Mucosa of descending colon (tissue), 3 donors: ENCODE measurements at regions not wholly inside any gene's neighbourhood (a gene's known extent, or its start where the extent isn't known, plus 50 kb on each side); places are given as distances from the start of the nearest gene placed in this dataset.

ENCODE experiments used
- ATAC-seq: fragments of 200-7000 bp; cut with Tn5 transposase; one replicate; pipeline ENCODE4 v1.9.1; 2020; ENCODE audit warnings: mild to moderate bottlenecking, moderate library complexity
- DNase-seq, 3 donors: peaks; one replicate each; pipeline ENCODE4 v3.0.0-alpha.2; 2020
- H3K36me3 ChIP-seq: fragments of 200-600 bp; one replicate; pipeline ENCODE4 v1.8.0; 2021; ENCODE audit warnings: low read depth, mild to moderate bottlenecking
- H3K4me1 ChIP-seq: fragments of 200-600 bp; one replicate; pipeline ENCODE4 v1.8.0; 2021; ENCODE audit warnings: low read depth, mild to moderate bottlenecking
- H3K4me3 ChIP-seq: fragments of 200-600 bp; one replicate; pipeline ENCODE4 v1.8.0; 2021; ENCODE audit warnings: mild to moderate bottlenecking
- H3K9me3 ChIP-seq: fragments of 200-600 bp; one replicate; pipeline ENCODE4 v1.8.0; 2021; ENCODE audit warnings: mild to moderate bottlenecking
- intact Hi-C, 2 donors: fragments of 100-400 bp; cut with DNase I in 1 of 2; cut with micrococcal nuclease in 1 of 2; formaldehyde crosslinking; loops; one replicate each; pipeline versions ENCODE4 v1.11.0 to v1.11.1; 2022; cut with DNase I, micrococcal nuclease
- TF ChIP-seq, protein P1 (sequence below): fragments of 200-600 bp; IDR thresholded peaks from one replicate; pipeline ENCODE4 v1.8.0; 2022; ENCODE audit warnings: antibody characterized with exemption, mild to moderate bottlenecking
- donor health status: DM: no; HTN: no; CAD: no; lungs with moderate emphysema.
- donor health status: DM: no; HTN: no; CAD: no.
- donor health status: DM: no; HTN: yes; CAD: no.

- ATAC-seq: no peak
- TF ChIP-seq, protein P1, sequence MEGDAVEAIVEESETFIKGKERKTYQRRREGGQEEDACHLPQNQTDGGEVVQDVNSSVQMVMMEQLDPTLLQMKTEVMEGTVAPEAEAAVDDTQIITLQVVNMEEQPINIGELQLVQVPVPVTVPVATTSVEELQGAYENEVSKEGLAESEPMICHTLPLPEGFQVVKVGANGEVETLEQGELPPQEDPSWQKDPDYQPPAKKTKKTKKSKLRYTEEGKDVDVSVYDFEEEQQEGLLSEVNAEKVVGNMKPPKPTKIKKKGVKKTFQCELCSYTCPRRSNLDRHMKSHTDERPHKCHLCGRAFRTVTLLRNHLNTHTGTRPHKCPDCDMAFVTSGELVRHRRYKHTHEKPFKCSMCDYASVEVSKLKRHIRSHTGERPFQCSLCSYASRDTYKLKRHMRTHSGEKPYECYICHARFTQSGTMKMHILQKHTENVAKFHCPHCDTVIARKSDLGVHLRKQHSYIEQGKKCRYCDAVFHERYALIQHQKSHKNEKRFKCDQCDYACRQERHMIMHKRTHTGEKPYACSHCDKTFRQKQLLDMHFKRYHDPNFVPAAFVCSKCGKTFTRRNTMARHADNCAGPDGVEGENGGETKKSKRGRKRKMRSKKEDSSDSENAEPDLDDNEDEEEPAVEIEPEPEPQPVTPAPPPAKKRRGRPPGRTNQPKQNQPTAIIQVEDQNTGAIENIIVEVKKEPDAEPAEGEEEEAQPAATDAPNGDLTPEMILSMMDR: no peak
- no peaks in the 10 kb centered on the region for H3K4me1 ChIP-seq
- no peaks in the 10 kb centered on the region for H3K9me3 ChIP-seq
- DNase-seq: no peak
- intact Hi-C loops: no loop called here
- no peak overlapping the region for H3K4me3 ChIP-seq
- H3K36me3 ChIP-seq: no peaks in the 10 kb centered on the region
Observed at GRCh38 chr15:37882640-37883039, 51.8 kb upstream of the TMCO5A start.
